Caco-2 (cell line): ENCODE measurements at regions not wholly inside any gene's neighbourhood (a gene's known extent, or its start where the extent isn't known, plus 50 kb on each side); places are given as distances from the start of the nearest gene placed in this dataset.

ENCODE experiments used
- BruUV-seq: library from RNA; stranded (reverse); fragments of 400-500 nt; replicated peaks from 2 replicates; lab custom pipeline; 2021; lab: Mats Ljungman, UMichigan
- CTCF ChIA-PET: fragments of 300-600 bp; sonication (Branson Sonifier 250); formaldehyde crosslinking; loops from one replicate; lab custom pipeline; 2022; ENCODE audit warnings: antibody characterized with exemption; lab: Charles Lee
- POLR2A ChIA-PET: fragments of 300-600 bp; sonication (Branson Sonifier 250); formaldehyde crosslinking; loops from one replicate; lab custom pipeline; 2022; ENCODE audit warnings: antibody characterized with exemption; lab: Charles Lee
- DNase-seq, 2 experiments: peaks; one replicate each; pipeline versions ENCODE4 v3.0.0 to v3.0.0-alpha.2; 2020 to 2022
- H3K27me3 ChIP-seq: replicated peaks from 2 replicates; pipeline ENCODE4 v1.6.0; 2011; ENCODE audit warnings: low read length; ENCODE audit not compliant: control insufficient read depth, insufficient read depth
- H3K36me3 ChIP-seq: 2 replicates; pipeline ENCODE4 v1.5.1; 2011; ENCODE audit warnings: low read length; ENCODE audit not compliant: control insufficient read depth, insufficient read depth
- H3K4me1 ChIP-seq: fragments of 250-450 bp; sonication (Bioruptor Pico); 2 replicates; pipeline ENCODE4 v1.5.1; 2020; ENCODE audit warnings: mild to moderate bottlenecking
- H3K4me3 ChIP-seq: 2 replicates; pipeline ENCODE4 v1.5.1; 2011; ENCODE audit warnings: low read depth, mild to moderate bottlenecking, control low read depth, low read length
- H3K9me3 ChIP-seq: fragments of 250-450 bp; sonication (Bioruptor Pico); 2 replicates; pipeline ENCODE4 v1.5.1; 2020; ENCODE audit warnings: mild to moderate bottlenecking, moderate library complexity
- H3K27ac Mint-ChIP-seq: one replicate; pipeline ENCODE4 v1.8.0; 2022; ENCODE audit warnings: mixed read lengths; ENCODE audit not compliant: unreplicated experiment
- H3K27me3 Mint-ChIP-seq: one replicate; pipeline ENCODE4 v1.8.0; 2022; ENCODE audit warnings: mixed read lengths; ENCODE audit not compliant: insufficient read depth, unreplicated experiment
- H3K36me3 Mint-ChIP-seq: one replicate; pipeline ENCODE4 v1.8.0; 2022; ENCODE audit warnings: mild to moderate bottlenecking, mixed read lengths; ENCODE audit not compliant: insufficient read depth, unreplicated experiment
- H3K4me1 Mint-ChIP-seq: one replicate; pipeline ENCODE4 v1.8.0; 2022; ENCODE audit warnings: low read depth, mixed read lengths; ENCODE audit not compliant: unreplicated experiment
- H3K4me3 Mint-ChIP-seq: one replicate; pipeline ENCODE4 v1.8.0; 2022; ENCODE audit warnings: mild to moderate bottlenecking, moderate library complexity, mixed read lengths; ENCODE audit not compliant: unreplicated experiment
- H3K9me3 Mint-ChIP-seq: one replicate; pipeline ENCODE4 v1.8.0; 2022; ENCODE audit warnings: mixed read lengths; ENCODE audit not compliant: unreplicated experiment
- intact Hi-C: fragments of 100-400 bp; cut with micrococcal nuclease; formaldehyde crosslinking; loops from one replicate; pipeline ENCODE4 v1.10.0; 2022; ENCODE audit not compliant: unreplicated experiment
- TF ChIP-seq, protein P1 (sequence below), 2 experiments: fragments of 200-600 bp in 1 of 2; IDR thresholded peaks; 1 replicate in 1 of 2; 2 replicates in 1 of 2; pipeline versions ENCODE4 v1.5.1 to v1.8.0; 2011 to 2022; ENCODE audit warnings: antibody characterized with exemption in 1 of 2, control low read depth in 1 of 2, inconsistent platforms in 1 of 2, low read depth in 1 of 2, low read length in 1 of 2, mild to moderate bottlenecking in 1 of 2, moderate library complexity in 1 of 2; ENCODE audit not compliant: insufficient read depth in 1 of 2, severe bottlenecking in 1 of 2, unreplicated experiment in 1 of 2

DNA sequence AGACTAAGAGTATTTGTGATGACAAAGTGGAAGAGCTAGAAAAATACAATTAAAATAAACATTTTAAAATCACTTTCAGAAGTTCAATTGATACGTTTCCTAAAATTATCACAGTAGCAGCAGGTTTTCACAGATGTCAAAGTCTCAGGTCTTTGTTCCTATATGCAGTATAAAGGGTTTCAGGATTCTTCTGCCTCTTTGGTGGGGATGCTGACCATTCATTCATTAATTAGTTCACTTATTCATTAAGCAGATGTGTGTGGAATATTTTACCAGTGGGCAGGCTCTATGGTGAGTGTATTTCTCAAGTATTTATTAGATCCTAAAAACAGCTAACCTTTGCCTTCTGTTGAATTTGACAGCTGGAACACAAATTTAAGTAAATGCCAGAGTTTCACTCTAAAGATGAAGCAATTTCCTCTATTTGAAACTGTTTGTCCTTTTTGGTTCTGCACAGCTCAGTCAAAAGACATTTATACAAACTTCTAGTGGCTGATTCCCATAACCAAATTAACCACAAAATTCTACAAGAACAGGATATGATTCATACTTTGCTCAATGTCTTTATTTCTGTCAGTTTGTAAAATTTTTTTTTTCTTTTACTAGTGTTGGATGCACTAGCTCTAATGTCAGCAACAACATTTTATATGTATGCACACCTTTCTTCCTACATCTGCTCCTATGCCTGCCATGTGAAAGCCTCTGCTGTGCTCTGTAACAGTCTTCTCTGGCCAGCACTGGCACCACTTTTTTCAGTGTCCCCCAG is 75.9 kb upstream of the PRR16 start:
- intact Hi-C loops: no loop called here
- Histone ChIP-seq H3K9me3 (no peaks in the 10 kb centered on the region), H3K4me3 (no peak overlapping the region), H3K4me1 (no peaks in the 10 kb centered on the region), H3K27me3 (no peaks in the 10 kb centered on the region), H3K36me3 (no peaks in the 10 kb centered on the region)
- Mint-ChIP-seq H3K27me3 (no peaks in the 10 kb centered on the region), H3K4me3 (no peak overlapping the region), H3K36me3 (no peaks in the 10 kb centered on the region), H3K27ac (no peak overlapping the region), H3K9me3 (no peaks in the 10 kb centered on the region), H3K4me1 (no peaks in the 10 kb centered on the region)
- ChIA-PET POLR2A (no interaction called here), CTCF (no interaction called here)
- BruUV-seq: no TSS peak
- no peak for DNase-seq
- TF ChIP-seq, protein P1, sequence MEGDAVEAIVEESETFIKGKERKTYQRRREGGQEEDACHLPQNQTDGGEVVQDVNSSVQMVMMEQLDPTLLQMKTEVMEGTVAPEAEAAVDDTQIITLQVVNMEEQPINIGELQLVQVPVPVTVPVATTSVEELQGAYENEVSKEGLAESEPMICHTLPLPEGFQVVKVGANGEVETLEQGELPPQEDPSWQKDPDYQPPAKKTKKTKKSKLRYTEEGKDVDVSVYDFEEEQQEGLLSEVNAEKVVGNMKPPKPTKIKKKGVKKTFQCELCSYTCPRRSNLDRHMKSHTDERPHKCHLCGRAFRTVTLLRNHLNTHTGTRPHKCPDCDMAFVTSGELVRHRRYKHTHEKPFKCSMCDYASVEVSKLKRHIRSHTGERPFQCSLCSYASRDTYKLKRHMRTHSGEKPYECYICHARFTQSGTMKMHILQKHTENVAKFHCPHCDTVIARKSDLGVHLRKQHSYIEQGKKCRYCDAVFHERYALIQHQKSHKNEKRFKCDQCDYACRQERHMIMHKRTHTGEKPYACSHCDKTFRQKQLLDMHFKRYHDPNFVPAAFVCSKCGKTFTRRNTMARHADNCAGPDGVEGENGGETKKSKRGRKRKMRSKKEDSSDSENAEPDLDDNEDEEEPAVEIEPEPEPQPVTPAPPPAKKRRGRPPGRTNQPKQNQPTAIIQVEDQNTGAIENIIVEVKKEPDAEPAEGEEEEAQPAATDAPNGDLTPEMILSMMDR (IDR thresholded peaks at IDR 0.05; ENCODE audit: insufficient read depth in 1 of 2, low read depth in 1 of 2, low read length in 1 of 2, severe bottlenecking in 1 of 2, unreplicated experiment in 1 of 2): no peak

DNA sequence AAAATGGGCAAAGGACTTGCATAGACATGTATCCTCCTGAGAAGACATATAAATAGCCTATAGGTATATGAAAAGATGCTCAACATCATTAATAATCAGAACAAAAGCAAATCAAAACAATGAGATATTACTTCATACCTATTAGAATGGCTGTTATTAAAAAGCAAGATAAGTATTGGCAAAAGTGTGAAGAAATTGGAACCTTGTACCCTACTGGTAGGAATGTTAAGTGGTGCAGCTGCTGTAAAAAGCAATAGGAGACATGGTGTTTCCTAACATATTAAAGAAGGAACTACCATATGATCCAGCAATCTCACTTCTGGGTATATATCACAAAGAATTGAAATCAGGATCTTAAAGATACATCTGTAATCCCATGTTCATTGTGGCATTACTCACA is 69.8 kb upstream of the PRR16 start:
- no peak for DNase-seq
- Histone ChIP-seq H3K4me3 (no peak overlapping the region), H3K36me3 (no peaks in the 10 kb centered on the region), H3K27me3 (no peaks in the 10 kb centered on the region), H3K4me1 (no peaks in the 10 kb centered on the region), H3K9me3 (no peaks in the 10 kb centered on the region; the same call in 1 of the 2 replicates)
- H3K27ac Mint-ChIP-seq: no peak overlapping the region
- no peaks in the 10 kb centered on the region for H3K9me3 Mint-ChIP-seq
- POLR2A ChIA-PET: no interaction called here
- TF ChIP-seq, protein P1 (IDR thresholded peaks at IDR 0.05; ENCODE audit: insufficient read depth in 1 of 2, low read depth in 1 of 2, low read length in 1 of 2, severe bottlenecking in 1 of 2, unreplicated experiment in 1 of 2): peak in 1 of 2 experiments; percentile 15
- H3K36me3 Mint-ChIP-seq: no peaks in the 10 kb centered on the region
- no TSS peak for BruUV-seq
- CTCF ChIA-PET: no interaction called here
- H3K4me1 Mint-ChIP-seq: no peaks in the 10 kb centered on the region
- no peak overlapping the region for H3K4me3 Mint-ChIP-seq
- no peaks in the 10 kb centered on the region for H3K27me3 Mint-ChIP-seq
- intact Hi-C loops: no loop called here

DNA sequence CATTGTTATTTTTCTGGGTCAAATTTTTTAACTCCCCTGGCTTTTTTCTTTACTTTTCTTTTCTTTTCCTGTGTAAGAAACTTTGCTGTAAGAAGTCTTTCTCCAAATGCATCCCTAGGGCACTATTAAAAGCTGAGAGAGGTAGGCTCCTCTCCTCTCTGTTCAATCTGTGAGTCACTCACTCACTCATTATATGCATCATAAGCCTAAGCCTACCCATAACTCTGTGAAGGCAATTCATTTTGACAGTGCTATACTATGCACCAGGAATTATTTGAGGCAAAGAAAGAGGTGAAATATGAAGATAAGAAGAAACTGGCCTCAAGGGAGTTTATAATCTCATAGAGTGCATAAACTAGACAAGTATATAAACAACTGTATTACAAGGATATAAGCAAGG is 67.9 kb upstream of the PRR16 start:
- no peak for DNase-seq
- ChIA-PET POLR2A (no interaction called here), CTCF (no interaction called here)
- H3K4me3 Mint-ChIP-seq: no peak overlapping the region
- no peaks in the 10 kb centered on the region for H3K9me3 Mint-ChIP-seq
- no peak overlapping the region for H3K27ac Mint-ChIP-seq
- no peaks in the 10 kb centered on the region for H3K36me3 ChIP-seq
- no peaks in the 10 kb centered on the region for H3K27me3 Mint-ChIP-seq
- intact Hi-C loops: no loop called here
- no peaks in the 10 kb centered on the region for H3K4me1 Mint-ChIP-seq
- peaks cover 2% of the 10 kb centered on the region for H3K9me3 ChIP-seq
- H3K27me3 ChIP-seq: no peaks in the 10 kb centered on the region
- no peak overlapping the region for H3K4me3 ChIP-seq
- TF ChIP-seq, protein P1 (IDR thresholded peaks at IDR 0.05; ENCODE audit: insufficient read depth in 1 of 2, low read depth in 1 of 2, low read length in 1 of 2, severe bottlenecking in 1 of 2, unreplicated experiment in 1 of 2): no peak
- H3K36me3 Mint-ChIP-seq: no peaks in the 10 kb centered on the region
- H3K4me1 ChIP-seq: no peaks in the 10 kb centered on the region
- no TSS peak for BruUV-seq
